Choroid plexus epithelial cell (primary cell): ENCODE measurements at regions not wholly inside any gene's neighbourhood (a gene's known extent, or its start where the extent isn't known, plus 50 kb on each side); places are given as distances from the start of the nearest gene placed in this dataset.

Experiments used
- DNase-seq: peaks from one replicate; pipeline ENCODE4 v3.0.0-alpha.2; 2010; ENCODE audit warnings: low read depth
- H3K4me3 ChIP-seq: 2 replicates; pipeline ENCODE4 v1.5.1; 2011; ENCODE audit warnings: low read depth, mild to moderate bottlenecking, control low read depth, low read length, moderate library complexity
- CTCF ChIP-seq: conservative IDR thresholded peaks from 2 replicates; pipeline ENCODE4 v1.5.1; 2011; ENCODE audit warnings: low read depth, mild to moderate bottlenecking, control low read depth, inconsistent platforms, low read length, moderate library complexity

- TF ChIP-seq CTCF = no peak
- H3K4me3 ChIP-seq = no peak overlapping the region
- DNase-seq = no peak
Observed at GRCh38 chrX:42686296-42686695, 91.7 kb downstream of the PPP1R2C start.

GRCh38 chrX:42684065-42684464, 93.9 kb downstream of the PPP1R2C start:
- no peak for TF ChIP-seq CTCF
- no peak overlapping the region for H3K4me3 ChIP-seq
- no peak for DNase-seq

GRCh38 chrX:42680666-42681065, 97.3 kb downstream of the PPP1R2C start:
- TF ChIP-seq CTCF = peak; percentile 2
- no peak overlapping the region for H3K4me3 ChIP-seq
- DNase-seq = peak; percentile 49

- H3K4me3 ChIP-seq = no peak overlapping the region
- DNase-seq = peak; percentile 42
- peak; percentile 30 for TF ChIP-seq CTCF
Observed at GRCh38 chrX:42678133-42678532, 99.8 kb downstream of the PPP1R2C start.

- DNase-seq = no peak
- H3K4me3 ChIP-seq = no peak overlapping the region
- no peak for TF ChIP-seq CTCF
Observed at GRCh38 chrX:42673301-42673810, 104.6 kb downstream of the PPP1R2C start.

- DNase-seq = no peak
- no peak overlapping the region for H3K4me3 ChIP-seq
- no peak for TF ChIP-seq CTCF
Observed at GRCh38 chrX:42664680-42665079, 113.3 kb downstream of the PPP1R2C start.

- no peak overlapping the region for H3K4me3 ChIP-seq
- TF ChIP-seq CTCF = no peak
- DNase-seq = no peak
Observed at GRCh38 chrX:42628471-42628870, 149.5 kb downstream of the PPP1R2C start.
